Fibroblast of pulmonary artery (primary cell): ENCODE measurements at regions not wholly inside any gene's neighbourhood (a gene's known extent, or its start where the extent isn't known, plus 50 kb on each side); places are given as distances from the start of the nearest gene placed in this dataset.

ENCODE experiments used
- DNase-seq: peaks from one replicate; pipeline ENCODE4 v3.0.0-alpha.2; 2010; ENCODE audit warnings: low read depth
- H3K4me3 ChIP-seq: replicated peaks from 2 replicates; pipeline ENCODE4 v1.5.1; 2011; ENCODE audit warnings: low read depth, mild to moderate bottlenecking, control low read depth, low read length, moderate library complexity
- TF ChIP-seq, protein P1 (sequence below): IDR thresholded peaks from 2 replicates; pipeline ENCODE4 v1.5.1; 2011; ENCODE audit warnings: mild to moderate bottlenecking, control low read depth, low read length, inconsistent platforms; ENCODE audit errors: missing control alignments

DNA sequence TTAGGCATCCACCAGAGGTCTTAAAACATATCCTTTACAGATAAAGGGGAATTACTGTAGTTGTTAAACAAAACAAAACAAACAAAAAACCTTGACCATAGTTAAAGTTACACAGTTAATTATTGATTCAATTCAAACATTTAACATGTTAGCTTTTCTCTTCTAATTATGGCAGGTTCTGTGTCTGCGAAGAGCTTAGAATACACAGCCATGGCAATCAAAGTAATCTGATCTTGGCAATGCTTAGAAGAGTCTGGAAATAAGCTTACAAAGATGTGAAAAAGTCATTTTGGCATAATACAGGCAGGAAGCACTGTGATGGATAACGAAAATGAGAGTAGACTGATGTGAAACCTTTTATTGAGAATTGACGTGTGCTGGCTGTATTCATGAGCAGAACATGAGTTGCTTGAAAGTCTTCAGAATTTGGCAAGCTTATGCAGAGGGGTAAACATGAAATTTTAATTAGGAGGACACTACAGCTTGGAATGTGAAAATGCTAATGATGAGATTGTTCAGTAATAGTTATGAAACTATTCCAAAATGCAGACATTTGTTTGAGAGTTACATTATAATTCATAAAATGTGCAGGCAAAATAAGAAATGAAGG is 629.6 kb downstream of the FSCB start:
- TF ChIP-seq, protein P1, sequence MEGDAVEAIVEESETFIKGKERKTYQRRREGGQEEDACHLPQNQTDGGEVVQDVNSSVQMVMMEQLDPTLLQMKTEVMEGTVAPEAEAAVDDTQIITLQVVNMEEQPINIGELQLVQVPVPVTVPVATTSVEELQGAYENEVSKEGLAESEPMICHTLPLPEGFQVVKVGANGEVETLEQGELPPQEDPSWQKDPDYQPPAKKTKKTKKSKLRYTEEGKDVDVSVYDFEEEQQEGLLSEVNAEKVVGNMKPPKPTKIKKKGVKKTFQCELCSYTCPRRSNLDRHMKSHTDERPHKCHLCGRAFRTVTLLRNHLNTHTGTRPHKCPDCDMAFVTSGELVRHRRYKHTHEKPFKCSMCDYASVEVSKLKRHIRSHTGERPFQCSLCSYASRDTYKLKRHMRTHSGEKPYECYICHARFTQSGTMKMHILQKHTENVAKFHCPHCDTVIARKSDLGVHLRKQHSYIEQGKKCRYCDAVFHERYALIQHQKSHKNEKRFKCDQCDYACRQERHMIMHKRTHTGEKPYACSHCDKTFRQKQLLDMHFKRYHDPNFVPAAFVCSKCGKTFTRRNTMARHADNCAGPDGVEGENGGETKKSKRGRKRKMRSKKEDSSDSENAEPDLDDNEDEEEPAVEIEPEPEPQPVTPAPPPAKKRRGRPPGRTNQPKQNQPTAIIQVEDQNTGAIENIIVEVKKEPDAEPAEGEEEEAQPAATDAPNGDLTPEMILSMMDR, result no peak

DNA sequence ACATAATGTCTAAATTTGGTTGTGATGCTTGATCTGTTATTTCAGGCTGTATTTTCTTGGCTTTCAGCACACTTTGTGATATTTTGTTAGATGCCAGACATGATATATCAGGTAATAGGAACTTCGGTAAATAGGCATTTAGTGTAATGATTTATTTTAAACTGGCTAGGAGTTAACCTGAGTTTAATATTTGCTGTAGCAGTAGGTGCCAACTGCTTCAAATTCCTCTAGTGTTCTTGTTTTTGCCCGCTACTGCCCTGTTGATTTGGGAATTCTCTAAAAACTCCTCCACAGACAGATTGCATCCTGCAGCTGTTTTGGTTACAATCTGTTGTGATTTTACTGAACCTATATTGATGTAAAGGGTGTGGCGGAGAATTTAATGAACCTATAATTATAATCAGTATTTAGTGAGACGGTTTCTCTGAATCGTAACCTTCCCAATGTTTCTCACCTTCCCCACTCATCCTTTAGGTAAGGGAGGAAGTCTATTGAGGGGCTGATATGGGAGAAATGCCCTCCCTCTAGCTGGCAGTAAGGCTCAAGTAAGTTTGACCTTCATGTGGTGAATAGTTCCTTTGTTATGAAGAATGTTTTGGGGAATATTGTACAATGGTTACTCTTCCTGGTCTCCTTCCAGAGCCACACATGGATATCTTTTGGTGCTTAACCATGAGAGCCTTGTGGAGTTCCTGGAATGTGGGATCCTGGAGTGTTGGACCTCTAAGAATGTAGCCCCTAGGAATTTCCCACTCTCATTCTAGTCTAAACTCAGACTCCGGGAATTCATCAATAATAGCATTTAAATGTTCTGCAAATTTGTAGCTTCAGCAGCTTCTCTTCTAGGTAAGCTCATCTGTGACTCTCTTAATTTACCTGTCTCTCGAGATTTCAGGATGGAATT is 634.1 kb downstream of the FSCB start:
- no peak for DNase-seq
- TF ChIP-seq, protein P1, result no peak

More for the DNA sequence above, 629.6 kb downstream of the FSCB start:
- H3K4me3 ChIP-seq, result no peak overlapping the region
- DNase-seq, result no peak

DNA sequence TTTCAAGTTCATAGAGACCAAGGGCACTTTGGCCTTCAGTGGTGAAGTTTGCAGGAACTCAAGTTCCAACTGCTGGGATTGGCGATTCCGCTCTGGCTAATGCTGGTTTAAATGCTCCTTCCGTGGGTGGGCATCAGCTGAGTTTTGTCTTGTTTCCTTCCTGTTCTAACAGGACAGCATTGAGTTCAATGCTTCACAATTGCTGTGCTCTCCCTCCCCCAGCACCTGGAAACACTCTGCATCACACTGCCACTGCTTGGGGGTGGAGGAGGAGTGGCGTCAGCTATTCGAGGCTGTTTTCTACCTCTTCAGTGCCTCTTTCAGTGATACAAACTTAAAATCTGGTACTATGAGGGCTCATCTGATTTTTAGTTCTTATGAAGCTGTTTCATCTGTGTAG is 634.9 kb downstream of the FSCB start:
- TF ChIP-seq, protein P1, result no peak
- H3K4me3 ChIP-seq, result no peak overlapping the region
- DNase-seq, result no peak

More for the DNA sequence above, 634.1 kb downstream of the FSCB start:
- H3K4me3 ChIP-seq, result no peak overlapping the region

DNA sequence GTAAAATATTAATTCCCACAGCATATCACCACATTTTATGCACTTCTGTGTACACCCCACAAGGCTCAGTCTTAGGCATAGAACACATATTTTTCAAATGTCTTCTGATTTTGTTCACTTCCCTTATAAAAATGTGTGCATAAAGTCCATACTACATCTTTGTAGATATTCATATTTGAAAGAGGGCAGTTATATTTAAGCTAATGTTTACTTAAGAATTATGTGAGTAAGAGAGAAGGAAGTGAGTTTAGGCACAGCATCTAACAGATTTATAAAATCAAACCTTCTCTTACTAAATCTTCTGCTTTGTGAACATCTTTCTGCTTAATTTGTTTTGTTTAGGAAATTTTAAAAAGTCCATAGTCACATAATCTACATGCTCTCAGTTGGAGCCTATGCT is 648.1 kb downstream of the FSCB start:
- no peak for DNase-seq
- TF ChIP-seq, protein P1, result no peak
- no peak overlapping the region for H3K4me3 ChIP-seq

DNA sequence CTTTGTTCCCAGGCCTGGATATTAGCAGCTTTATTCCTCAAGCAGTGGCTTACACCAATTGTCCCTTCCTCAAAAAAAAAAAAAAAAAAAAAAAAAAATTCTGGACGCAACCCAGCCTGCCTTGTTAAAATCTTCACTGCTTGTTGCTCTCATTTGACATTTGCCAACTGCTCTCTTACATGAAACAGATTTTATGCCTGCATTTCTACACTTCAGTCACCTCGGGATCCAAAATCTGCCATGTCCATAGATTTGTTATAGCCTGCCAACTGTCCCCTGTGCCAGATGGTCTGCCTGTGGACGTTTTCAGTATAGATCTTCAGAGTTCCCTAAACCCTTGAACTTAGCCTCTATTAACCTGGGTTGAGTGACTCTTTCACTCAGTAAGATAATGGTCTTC is 651.5 kb downstream of the FSCB start:
- DNase-seq, result no peak
- TF ChIP-seq, protein P1, result no peak
- no peak overlapping the region for H3K4me3 ChIP-seq

DNA sequence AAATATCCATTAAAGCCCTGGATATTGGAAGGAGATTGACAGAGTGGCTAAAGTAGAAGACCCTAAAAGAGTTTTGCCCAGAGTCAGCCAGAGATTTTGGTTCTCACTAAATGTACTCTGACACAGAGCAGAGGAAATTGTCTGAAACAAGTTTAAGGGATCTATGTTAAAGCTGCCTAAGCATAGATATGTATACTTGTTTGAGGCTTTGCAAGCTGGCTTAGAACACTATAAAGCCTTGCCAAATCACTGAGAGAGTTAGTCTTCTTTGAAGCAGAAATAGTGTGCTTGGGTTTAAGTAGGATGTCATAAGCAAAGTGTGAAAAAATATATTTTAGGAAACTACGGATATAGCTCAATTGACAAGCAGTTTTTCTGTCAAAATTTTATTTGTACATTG is 653.5 kb downstream of the FSCB start:
- TF ChIP-seq, protein P1, result no peak
- no peak overlapping the region for H3K4me3 ChIP-seq
- DNase-seq, result no peak
